ENCODE measurements at regions not wholly inside any gene's neighbourhood (a gene's known extent, or its start where the extent isn't known, plus 50 kb on each side); places are given as distances from the start of the nearest gene placed in this dataset.

DNA sequence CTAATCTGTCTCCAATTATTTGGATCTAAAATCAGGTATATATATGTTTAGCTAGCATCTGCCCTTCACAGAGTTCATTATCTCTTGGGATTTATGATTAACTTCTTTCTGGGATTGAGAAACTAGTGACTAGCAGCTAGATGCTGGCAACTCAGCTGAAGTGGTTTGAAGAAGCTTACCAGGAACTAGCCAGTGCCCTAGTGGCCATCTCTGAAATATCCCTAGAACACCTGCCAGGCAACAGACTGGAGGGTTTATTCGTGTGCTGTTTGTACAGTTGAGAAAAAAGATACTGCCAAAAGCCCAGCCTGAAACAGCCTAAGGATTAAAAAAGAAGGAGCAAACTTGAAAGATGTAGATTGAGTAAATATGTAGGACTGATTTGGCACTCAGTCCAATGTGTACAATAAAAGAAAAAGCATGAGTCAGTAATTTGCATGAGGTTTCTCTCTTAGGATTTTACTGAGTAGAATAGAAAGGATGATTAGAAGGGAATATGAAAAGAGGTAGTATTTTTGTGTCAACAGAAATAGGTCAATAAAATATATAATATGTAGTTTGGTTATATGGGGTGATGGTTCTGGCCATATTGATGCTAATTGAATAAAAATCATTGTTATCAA, 1144.6 kb upstream of the ADGRL2 start:
- no peak for TF ChIP-seq EZH2phosphoT487 (conservative IDR thresholded peaks at IDR 0.05; ENCODE audit: low read length)
- TF ChIP-seq, protein P1, sequence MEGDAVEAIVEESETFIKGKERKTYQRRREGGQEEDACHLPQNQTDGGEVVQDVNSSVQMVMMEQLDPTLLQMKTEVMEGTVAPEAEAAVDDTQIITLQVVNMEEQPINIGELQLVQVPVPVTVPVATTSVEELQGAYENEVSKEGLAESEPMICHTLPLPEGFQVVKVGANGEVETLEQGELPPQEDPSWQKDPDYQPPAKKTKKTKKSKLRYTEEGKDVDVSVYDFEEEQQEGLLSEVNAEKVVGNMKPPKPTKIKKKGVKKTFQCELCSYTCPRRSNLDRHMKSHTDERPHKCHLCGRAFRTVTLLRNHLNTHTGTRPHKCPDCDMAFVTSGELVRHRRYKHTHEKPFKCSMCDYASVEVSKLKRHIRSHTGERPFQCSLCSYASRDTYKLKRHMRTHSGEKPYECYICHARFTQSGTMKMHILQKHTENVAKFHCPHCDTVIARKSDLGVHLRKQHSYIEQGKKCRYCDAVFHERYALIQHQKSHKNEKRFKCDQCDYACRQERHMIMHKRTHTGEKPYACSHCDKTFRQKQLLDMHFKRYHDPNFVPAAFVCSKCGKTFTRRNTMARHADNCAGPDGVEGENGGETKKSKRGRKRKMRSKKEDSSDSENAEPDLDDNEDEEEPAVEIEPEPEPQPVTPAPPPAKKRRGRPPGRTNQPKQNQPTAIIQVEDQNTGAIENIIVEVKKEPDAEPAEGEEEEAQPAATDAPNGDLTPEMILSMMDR (IDR thresholded peaks at IDR 0.05; ENCODE audit: insufficient read depth, low read length, poor library complexity, severe bottlenecking), result no peak

Data from SU-DHL-6 (cell line).